ENCODE measurements at regions not wholly inside any gene's neighbourhood (a gene's known extent, or its start where the extent isn't known, plus 50 kb on each side); places are given as distances from the start of the nearest gene placed in this dataset.

GRCh38 chr3:30400926-30401325, 205.5 kb upstream of the TGFBR2 start (continued):
- TF ChIP-seq ZNF462 (CRISPR knock-in tag; IDR thresholded peaks at IDR 0.05) (no peak), STAT1 (IDR thresholded peaks at IDR 0.05; ENCODE audit: unreplicated experiment) (no peak), NANOG (IDR thresholded peaks at IDR 0.05; ENCODE audit: borderline replicate concordance) (no peak), JUNB (IDR thresholded peaks at IDR 0.05; ENCODE audit: unreplicated experiment) (no peak), ZNF331 (CRISPR knock-in tag; IDR thresholded peaks at IDR 0.05; ENCODE audit: low read depth) (no peak), REST (IDR thresholded peaks at IDR 0.05; ENCODE audit: unreplicated experiment) (no peak), ZNF114 (CRISPR knock-in tag; IDR thresholded peaks at IDR 0.05) (no peak), EZH2 (IDR thresholded peaks at IDR 0.05; ENCODE audit: low read depth, unreplicated experiment) (no peak)

Data from GM23338 (cell line).